ENCODE measurements at regions not wholly inside any gene's neighbourhood (a gene's known extent, or its start where the extent isn't known, plus 50 kb on each side); places are given as distances from the start of the nearest gene placed in this dataset.

DNA sequence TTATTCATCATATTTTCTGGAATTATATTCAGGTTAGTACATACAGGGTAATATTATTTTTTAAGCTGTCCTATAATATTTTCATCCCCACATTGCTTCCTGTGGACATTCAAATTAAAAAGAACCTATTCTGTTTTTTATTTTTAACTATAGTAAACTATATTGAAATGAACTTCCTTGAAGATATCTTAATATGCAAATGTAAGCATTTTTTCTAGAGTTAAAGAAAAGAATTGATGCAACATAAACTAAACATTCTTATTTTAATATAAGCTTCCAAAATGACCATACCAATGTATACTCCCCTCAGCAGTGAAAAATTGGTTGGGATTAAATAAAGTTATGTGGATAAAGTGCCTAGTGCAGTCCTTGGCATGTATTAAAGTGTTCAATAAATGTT lies 416.6 kb downstream of the KIF2B start (continued):
- TF ChIP-seq, protein P1, sequence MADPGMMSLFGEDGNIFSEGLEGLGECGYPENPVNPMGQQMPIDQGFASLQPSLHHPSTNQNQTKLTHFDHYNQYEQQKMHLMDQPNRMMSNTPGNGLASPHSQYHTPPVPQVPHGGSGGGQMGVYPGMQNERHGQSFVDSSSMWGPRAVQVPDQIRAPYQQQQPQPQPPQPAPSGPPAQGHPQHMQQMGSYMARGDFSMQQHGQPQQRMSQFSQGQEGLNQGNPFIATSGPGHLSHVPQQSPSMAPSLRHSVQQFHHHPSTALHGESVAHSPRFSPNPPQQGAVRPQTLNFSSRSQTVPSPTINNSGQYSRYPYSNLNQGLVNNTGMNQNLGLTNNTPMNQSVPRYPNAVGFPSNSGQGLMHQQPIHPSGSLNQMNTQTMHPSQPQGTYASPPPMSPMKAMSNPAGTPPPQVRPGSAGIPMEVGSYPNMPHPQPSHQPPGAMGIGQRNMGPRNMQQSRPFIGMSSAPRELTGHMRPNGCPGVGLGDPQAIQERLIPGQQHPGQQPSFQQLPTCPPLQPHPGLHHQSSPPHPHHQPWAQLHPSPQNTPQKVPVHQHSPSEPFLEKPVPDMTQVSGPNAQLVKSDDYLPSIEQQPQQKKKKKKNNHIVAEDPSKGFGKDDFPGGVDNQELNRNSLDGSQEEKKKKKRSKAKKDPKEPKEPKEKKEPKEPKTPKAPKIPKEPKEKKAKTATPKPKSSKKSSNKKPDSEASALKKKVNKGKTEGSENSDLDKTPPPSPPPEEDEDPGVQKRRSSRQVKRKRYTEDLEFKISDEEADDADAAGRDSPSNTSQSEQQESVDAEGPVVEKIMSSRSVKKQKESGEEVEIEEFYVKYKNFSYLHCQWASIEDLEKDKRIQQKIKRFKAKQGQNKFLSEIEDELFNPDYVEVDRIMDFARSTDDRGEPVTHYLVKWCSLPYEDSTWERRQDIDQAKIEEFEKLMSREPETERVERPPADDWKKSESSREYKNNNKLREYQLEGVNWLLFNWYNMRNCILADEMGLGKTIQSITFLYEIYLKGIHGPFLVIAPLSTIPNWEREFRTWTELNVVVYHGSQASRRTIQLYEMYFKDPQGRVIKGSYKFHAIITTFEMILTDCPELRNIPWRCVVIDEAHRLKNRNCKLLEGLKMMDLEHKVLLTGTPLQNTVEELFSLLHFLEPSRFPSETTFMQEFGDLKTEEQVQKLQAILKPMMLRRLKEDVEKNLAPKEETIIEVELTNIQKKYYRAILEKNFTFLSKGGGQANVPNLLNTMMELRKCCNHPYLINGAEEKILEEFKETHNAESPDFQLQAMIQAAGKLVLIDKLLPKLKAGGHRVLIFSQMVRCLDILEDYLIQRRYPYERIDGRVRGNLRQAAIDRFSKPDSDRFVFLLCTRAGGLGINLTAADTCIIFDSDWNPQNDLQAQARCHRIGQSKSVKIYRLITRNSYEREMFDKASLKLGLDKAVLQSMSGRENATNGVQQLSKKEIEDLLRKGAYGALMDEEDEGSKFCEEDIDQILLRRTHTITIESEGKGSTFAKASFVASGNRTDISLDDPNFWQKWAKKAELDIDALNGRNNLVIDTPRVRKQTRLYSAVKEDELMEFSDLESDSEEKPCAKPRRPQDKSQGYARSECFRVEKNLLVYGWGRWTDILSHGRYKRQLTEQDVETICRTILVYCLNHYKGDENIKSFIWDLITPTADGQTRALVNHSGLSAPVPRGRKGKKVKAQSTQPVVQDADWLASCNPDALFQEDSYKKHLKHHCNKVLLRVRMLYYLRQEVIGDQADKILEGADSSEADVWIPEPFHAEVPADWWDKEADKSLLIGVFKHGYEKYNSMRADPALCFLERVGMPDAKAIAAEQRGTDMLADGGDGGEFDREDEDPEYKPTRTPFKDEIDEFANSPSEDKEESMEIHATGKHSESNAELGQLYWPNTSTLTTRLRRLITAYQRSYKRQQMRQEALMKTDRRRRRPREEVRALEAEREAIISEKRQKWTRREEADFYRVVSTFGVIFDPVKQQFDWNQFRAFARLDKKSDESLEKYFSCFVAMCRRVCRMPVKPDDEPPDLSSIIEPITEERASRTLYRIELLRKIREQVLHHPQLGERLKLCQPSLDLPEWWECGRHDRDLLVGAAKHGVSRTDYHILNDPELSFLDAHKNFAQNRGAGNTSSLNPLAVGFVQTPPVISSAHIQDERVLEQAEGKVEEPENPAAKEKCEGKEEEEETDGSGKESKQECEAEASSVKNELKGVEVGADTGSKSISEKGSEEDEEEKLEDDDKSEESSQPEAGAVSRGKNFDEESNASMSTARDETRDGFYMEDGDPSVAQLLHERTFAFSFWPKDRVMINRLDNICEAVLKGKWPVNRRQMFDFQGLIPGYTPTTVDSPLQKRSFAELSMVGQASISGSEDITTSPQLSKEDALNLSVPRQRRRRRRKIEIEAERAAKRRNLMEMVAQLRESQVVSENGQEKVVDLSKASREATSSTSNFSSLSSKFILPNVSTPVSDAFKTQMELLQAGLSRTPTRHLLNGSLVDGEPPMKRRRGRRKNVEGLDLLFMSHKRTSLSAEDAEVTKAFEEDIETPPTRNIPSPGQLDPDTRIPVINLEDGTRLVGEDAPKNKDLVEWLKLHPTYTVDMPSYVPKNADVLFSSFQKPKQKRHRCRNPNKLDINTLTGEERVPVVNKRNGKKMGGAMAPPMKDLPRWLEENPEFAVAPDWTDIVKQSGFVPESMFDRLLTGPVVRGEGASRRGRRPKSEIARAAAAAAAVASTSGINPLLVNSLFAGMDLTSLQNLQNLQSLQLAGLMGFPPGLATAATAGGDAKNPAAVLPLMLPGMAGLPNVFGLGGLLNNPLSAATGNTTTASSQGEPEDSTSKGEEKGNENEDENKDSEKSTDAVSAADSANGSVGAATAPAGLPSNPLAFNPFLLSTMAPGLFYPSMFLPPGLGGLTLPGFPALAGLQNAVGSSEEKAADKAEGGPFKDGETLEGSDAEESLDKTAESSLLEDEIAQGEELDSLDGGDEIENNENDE (IDR thresholded peaks at IDR 0.05; ENCODE audit: insufficient replicate concordance, low read length) = no peak
- no peak for TF ChIP-seq CBX5 (IDR thresholded peaks at IDR 0.05; ENCODE audit: low read depth, low read length)
- no peak for TF ChIP-seq KDM4A (IDR thresholded peaks at IDR 0.05; ENCODE audit: low read depth, low read length, severe bottlenecking)
